ENCODE measurements at regions not wholly inside any gene's neighbourhood (a gene's known extent, or its start where the extent isn't known, plus 50 kb on each side); places are given as distances from the start of the nearest gene placed in this dataset.

- TF ChIP-seq ATF3 (CRISPR knock-in tag; conservative IDR thresholded peaks at IDR 0.05) (no peak), CBFB (CRISPR knock-in tag; IDR thresholded peaks at IDR 0.05; ENCODE audit: low read depth) (no peak), PREB (CRISPR knock-in tag; IDR thresholded peaks at IDR 0.05; ENCODE audit: borderline replicate concordance) (no peak), CTCF (IDR thresholded peaks at IDR 0.05) (no peak), NR3C1 (CRISPR knock-in tag; conservative IDR thresholded peaks at IDR 0.05; ENCODE audit: low read depth) (no peak), MAX (CRISPR knock-in tag; IDR thresholded peaks at IDR 0.05) (no peak), ESRRA (CRISPR knock-in tag; IDR thresholded peaks at IDR 0.05; ENCODE audit: borderline replicate concordance) (no peak), SP1 (CRISPR knock-in tag; conservative IDR thresholded peaks at IDR 0.05) (no peak), MXD4 (CRISPR knock-in tag; IDR thresholded peaks at IDR 0.05; ENCODE audit: borderline replicate concordance) (no peak), E2F1 (CRISPR knock-in tag; IDR thresholded peaks at IDR 0.05) (no peak)
- TF ChIP-seq, protein P1, sequence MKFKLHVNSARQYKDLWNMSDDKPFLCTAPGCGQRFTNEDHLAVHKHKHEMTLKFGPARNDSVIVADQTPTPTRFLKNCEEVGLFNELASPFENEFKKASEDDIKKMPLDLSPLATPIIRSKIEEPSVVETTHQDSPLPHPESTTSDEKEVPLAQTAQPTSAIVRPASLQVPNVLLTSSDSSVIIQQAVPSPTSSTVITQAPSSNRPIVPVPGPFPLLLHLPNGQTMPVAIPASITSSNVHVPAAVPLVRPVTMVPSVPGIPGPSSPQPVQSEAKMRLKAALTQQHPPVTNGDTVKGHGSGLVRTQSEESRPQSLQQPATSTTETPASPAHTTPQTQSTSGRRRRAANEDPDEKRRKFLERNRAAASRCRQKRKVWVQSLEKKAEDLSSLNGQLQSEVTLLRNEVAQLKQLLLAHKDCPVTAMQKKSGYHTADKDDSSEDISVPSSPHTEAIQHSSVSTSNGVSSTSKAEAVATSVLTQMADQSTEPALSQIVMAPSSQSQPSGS (CRISPR knock-in tag; IDR thresholded peaks at IDR 0.05; ENCODE audit: borderline replicate concordance, low read depth): no peak
- TF ChIP-seq, protein P2, sequence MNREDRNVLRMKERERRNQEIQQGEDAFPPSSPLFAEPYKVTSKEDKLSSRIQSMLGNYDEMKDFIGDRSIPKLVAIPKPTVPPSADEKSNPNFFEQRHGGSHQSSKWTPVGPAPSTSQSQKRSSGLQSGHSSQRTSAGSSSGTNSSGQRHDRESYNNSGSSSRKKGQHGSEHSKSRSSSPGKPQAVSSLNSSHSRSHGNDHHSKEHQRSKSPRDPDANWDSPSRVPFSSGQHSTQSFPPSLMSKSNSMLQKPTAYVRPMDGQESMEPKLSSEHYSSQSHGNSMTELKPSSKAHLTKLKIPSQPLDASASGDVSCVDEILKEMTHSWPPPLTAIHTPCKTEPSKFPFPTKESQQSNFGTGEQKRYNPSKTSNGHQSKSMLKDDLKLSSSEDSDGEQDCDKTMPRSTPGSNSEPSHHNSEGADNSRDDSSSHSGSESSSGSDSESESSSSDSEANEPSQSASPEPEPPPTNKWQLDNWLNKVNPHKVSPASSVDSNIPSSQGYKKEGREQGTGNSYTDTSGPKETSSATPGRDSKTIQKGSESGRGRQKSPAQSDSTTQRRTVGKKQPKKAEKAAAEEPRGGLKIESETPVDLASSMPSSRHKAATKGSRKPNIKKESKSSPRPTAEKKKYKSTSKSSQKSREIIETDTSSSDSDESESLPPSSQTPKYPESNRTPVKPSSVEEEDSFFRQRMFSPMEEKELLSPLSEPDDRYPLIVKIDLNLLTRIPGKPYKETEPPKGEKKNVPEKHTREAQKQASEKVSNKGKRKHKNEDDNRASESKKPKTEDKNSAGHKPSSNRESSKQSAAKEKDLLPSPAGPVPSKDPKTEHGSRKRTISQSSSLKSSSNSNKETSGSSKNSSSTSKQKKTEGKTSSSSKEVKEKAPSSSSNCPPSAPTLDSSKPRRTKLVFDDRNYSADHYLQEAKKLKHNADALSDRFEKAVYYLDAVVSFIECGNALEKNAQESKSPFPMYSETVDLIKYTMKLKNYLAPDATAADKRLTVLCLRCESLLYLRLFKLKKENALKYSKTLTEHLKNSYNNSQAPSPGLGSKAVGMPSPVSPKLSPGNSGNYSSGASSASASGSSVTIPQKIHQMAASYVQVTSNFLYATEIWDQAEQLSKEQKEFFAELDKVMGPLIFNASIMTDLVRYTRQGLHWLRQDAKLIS (CRISPR knock-in tag; IDR thresholded peaks at IDR 0.05; ENCODE audit: borderline replicate concordance): no peak
- TF ChIP-seq, protein P3, sequence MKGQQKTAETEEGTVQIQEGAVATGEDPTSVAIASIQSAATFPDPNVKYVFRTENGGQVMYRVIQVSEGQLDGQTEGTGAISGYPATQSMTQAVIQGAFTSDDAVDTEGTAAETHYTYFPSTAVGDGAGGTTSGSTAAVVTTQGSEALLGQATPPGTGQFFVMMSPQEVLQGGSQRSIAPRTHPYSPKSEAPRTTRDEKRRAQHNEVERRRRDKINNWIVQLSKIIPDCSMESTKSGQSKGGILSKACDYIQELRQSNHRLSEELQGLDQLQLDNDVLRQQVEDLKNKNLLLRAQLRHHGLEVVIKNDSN (CRISPR knock-in tag; IDR thresholded peaks at IDR 0.05): no peak
These were observed 90.3 kb downstream of the BLID start for GRCh38 chr11:122025757-122026156.
